Suprapubic skin (tissue), 4 donors: ENCODE measurements at regions not wholly inside any gene's neighbourhood (a gene's known extent, or its start where the extent isn't known, plus 50 kb on each side); places are given as distances from the start of the nearest gene placed in this dataset.

ENCODE experiments used
- EP300 ChIP-seq: sonication (generic); formaldehyde crosslinking; IDR thresholded peaks from one replicate; pipeline ENCODE4 v1.6.1; 2017; ENCODE audit warnings: antibody characterized with exemption
- POLR2A ChIP-seq, 2 donors: fragments of 450-650 bp; IDR thresholded peaks; one replicate each; pipeline ENCODE4 v1.6.1; 2017; ENCODE audit warnings: antibody characterized with exemption in 2 of 2, mild to moderate bottlenecking in 2 of 2, moderate library complexity in 2 of 2
- POLR2AphosphoS5 ChIP-seq, 3 donors: sonication (generic); formaldehyde crosslinking; IDR thresholded peaks; one replicate each; pipeline ENCODE4 v1.6.1; 2017; ENCODE audit warnings: antibody characterized with exemption in 3 of 3
- TF ChIP-seq, protein P1 (sequence below), 2 donors: fragments of 200-600 bp in 1 of 2; fragments of 450-650 bp in 1 of 2; sonication (generic) in 1 of 2; IDR thresholded peaks; one replicate each; pipeline ENCODE4 v1.5.1; 2016 to 2019; ENCODE audit warnings: antibody characterized with exemption in 2 of 2, mild to moderate bottlenecking in 1 of 2, moderate library complexity in 1 of 2

DNA sequence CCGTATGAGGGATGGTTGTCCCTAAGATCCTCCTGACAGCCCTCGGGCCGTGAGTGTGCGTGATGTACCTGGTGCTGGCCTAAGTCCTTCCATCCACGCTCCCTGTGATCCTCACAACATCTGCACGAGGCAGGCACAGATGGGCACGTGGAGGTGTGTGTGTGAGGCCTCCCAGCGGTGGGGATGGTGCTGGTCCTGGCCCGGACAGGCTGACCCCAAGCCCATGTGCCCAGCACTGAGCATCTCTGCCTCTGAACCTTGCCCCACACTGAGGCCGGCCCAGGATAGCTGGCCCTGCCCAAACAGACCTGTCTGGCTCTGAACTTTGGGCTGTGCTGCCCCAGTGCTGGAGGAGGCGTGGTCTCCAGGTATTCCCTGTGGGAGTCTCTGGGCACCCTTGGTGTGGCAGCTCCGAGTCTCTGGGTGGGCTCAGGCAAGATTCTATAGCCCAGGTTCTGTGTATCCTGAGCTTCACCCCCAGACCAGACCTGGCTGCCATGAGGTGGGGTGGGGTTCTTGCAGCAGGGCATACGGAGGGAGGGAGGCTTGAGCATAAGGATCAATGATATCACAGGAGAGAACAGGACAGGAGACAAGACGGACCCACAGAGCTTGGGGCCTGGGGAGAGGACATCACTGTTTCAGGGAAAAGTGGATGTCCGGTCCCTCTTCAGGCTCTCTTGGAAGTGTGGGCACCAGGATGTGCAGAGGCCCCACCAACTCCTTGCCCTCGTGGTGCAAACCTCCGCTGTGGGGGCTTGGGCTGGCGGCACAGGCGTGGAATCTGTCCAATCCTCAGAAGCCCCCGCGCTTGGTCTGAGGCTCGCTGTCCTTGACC lies 881.8 kb downstream of the BRD1 start:
- TF ChIP-seq, protein P1, sequence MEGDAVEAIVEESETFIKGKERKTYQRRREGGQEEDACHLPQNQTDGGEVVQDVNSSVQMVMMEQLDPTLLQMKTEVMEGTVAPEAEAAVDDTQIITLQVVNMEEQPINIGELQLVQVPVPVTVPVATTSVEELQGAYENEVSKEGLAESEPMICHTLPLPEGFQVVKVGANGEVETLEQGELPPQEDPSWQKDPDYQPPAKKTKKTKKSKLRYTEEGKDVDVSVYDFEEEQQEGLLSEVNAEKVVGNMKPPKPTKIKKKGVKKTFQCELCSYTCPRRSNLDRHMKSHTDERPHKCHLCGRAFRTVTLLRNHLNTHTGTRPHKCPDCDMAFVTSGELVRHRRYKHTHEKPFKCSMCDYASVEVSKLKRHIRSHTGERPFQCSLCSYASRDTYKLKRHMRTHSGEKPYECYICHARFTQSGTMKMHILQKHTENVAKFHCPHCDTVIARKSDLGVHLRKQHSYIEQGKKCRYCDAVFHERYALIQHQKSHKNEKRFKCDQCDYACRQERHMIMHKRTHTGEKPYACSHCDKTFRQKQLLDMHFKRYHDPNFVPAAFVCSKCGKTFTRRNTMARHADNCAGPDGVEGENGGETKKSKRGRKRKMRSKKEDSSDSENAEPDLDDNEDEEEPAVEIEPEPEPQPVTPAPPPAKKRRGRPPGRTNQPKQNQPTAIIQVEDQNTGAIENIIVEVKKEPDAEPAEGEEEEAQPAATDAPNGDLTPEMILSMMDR (IDR thresholded peaks at IDR 0.05) = no peak
- TF ChIP-seq POLR2AphosphoS5 (IDR thresholded peaks at IDR 0.05) = no peak
- TF ChIP-seq POLR2A (IDR thresholded peaks at IDR 0.05) = no peak
- no peak for TF ChIP-seq EP300
